Left cardiac atrium (tissue), 4 donors: ENCODE measurements at regions not wholly inside any gene's neighbourhood (a gene's known extent, or its start where the extent isn't known, plus 50 kb on each side); places are given as distances from the start of the nearest gene placed in this dataset.
A peak's percentile ranks its signal among the peaks of the same experiment; 100 is the strongest.
"Not testable (repeated sequence)": the region's sequence is repeated elsewhere in the genome, so short reads cannot be mapped to it uniquely, and the experiment has no call there.

ENCODE experiments used
- ATAC-seq, 2 donors: fragments of 200-7000 bp; cut with Tn5 transposase; one replicate each; pipeline ENCODE4 v1.9.1; 2020; ENCODE audit warnings: mild to moderate bottlenecking in 2 of 2, moderate library complexity in 2 of 2
- DNase-seq: peaks from one replicate; pipeline ENCODE4 v3.0.0-alpha.2; 2020
- intact Hi-C, 2 donors: fragments of 100-400 bp; cut with DNase I; formaldehyde crosslinking; loops; one replicate each; pipeline versions ENCODE4 v1.14.1 to v1.15.1; 2022 to 2023
- donor health status: DM: no; HTN: yes; CAD: no.
- donor health status: DM: no; HTN: yes; CAD: no; lungs with severe emphysema.
- donor health status: DM: yes; HTN: yes; CAD: no.
- donor health status: Dilated cardiomyopathy.

DNA sequence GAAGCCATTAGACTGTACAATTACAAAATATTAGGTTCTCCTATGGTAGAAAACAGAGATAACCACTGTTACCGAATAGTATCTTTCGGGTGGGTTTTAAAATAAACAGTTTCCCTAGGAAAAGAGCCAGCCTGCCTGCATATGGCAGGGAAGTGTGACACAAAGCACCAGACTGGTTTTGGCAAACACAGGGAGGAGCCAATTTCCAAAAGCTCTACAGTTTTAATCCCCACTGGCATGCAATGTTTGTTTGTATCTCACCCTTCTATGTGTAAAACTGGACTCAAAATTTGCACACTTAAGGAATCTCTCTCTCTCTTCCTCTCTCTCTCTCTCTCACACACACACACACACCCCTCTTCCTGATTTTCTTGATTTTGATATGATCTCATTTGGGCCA, 261.7 kb downstream of the ETV1 start:
- intact Hi-C loops, result no loop called here
- ATAC-seq (no peak), DNase-seq (no peak)

DNA sequence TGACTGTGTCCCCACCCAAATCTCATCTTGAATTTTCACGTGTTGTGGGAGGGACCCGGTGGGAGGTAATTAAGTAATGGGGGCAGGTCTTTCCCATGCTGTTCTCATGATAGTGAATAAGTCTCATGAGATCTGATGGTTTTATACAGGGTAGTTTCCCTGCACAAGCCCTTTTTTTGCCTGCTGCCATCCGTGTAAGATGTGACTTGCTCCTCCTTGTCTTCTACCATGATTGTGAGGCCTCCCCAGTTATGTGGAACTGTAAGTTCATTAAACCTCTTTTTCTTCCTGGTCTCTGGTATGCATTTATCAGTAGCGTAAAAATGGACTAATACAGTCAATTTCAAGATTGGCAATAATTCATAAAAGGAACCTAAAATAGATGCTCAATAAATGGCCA, 261.0 kb downstream of the ETV1 start:
- intact Hi-C loops, ATAC-seq, DNase-seq: not testable (repeated sequence)

DNA sequence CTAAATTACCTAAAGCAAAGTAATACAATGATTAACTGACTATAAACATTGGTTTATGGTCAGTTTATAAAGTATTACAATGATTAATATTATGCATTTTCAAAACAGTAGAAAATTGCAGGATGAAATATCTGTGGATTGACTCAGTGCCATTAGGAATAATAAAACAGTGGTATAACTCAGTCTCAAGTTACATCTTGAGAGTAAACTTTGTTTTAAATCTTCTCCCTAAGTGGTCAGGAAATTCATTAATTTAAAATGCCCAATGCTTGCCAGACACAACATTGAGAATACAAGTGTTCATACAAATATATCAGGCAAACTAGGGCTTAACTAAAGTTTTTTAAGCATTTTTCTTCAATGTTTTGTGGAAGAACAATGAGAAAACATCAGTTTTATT, 257.8 kb downstream of the ETV1 start:
- intact Hi-C loops, result no loop called here
- ATAC-seq (no peak), DNase-seq (no peak)

DNA sequence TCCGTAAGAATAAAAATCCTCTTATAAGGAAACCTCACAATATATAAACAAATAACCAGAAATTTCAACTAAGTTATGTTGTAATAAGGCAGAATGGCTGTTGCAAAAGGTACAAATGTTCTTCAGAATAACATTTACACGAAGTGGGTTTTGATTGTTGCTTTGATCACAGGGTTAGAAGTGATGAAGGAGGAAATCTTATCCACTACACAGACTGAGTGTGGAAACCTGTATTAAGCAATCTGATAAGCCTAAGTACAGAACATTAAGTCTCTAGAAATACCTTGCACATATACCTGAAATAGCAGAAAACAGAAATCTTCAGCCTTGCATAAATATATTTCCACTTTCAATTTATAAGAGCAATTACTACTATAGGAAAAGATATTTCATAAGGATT, 251.9 kb downstream of the ETV1 start:
- intact Hi-C loops, result no loop called here
- no peak for DNase-seq
- ATAC-seq, result no peak

DNA sequence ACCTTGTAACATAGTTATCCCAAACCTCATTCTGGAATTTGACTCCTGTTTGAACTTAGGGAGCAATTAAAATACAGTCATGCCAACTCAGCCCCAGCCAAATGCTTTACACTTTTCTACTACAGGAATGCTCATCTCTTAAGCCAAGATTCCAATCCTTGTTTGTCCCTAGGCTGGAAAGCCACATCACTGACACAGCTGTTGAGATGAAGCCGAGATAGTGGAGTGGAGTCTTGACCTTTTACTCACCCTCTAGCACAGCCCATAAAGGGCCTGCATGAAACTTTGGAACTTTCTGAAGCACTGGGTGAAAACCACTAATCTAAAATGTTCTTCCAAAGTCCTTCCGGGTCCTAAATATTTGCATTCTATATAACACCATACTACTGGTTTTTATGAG, 247.3 kb downstream of the ETV1 start:
- intact Hi-C loops, result loop anchor here in 1 of 2 donors (5.0 kb wide), 1 partner anchor 215 kb away; no protein-coding TSS in a partner anchor
- ATAC-seq (peak; percentile 59 to 88), DNase-seq (no peak)

DNA sequence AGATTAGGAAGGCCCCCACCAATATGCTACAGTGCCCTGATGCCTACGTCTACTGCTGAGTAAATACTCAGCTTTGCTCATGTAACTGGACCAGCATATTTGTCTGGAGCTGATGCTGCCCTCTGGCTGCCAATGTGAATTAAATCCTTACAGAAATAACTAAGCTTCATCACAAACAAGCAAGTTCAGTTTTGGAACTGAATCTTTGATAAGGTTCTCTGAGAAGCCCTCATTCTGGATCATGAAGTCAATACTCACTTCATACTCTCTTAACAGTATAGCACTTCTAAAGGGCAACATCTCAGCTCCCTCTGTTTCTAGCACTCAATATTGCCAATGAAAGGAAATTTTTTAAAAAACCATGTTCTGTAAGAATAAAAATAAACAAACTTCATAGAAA, 246.7 kb downstream of the ETV1 start:
- ATAC-seq, result peak; percentile 74 to 80
- DNase-seq, result peak; percentile 22
- intact Hi-C loops, result loop anchor here in 1 of 2 donors (5.0 kb wide), 1 partner anchor 216 kb away; no protein-coding TSS in a partner anchor

DNA sequence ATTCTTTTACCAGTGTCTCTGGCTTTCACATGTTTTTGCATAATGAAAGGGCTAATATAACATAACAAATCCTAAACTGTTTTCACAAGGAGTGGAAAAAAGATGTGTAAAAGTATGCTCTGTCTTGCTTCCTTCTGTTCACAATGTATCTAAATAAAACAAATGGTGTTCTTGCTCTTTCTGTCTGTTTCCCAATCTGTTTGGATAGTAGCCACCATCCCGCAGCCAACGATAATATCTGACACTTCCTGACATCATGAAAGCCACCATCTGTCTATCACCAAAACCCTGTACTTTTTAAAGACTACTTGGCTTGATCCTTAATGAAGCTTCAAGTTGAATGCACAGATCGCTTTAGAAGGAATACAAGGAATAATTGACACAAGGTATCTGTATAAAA, 246.2 kb downstream of the ETV1 start:
- no peak for DNase-seq
- intact Hi-C loops, result loop anchor here in 1 of 2 donors (5.0 kb wide), 1 partner anchor 216 kb away; no protein-coding TSS in a partner anchor
- peak in 1 of 2 donors; percentile 53 for ATAC-seq

DNA sequence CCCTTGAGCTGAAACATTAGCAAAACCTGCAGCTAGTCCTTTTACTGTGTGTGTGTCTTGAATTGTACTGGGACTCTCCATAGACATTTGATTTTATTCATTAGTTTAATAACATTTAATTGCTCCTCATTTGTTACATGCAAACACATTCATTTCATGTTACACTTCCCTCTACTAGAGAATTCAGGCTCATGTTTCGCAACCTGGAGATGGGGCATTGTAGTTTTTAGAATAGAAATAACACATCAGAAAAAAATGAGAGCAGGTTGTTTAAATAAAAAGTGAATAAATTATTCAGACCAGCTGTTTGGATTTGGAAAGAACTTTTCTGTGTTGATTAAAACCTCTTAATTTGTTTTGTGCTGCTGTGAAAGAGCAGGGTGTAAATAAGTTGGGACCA, 243.9 kb downstream of the ETV1 start:
- ATAC-seq, result no peak
- intact Hi-C loops, result no loop called here
- DNase-seq, result no peak

DNA sequence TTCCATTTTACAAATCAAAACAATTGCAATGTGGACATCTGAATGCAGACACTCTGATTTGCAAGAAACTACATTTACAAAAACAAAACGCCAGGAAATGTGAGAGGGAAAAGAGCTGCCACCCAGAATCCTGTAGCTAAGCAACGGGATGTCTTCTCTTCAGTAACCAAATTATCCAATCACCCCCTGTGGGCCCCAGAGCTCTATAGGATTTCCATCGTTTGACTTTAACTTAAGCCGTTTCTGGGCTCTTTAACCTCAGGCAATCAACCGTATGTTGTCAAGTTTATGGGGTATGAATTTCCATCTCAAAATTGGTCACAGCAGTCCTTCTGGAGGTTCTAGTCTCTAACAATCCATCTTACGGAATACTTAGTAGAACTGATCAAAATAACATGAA, 240.5 kb downstream of the ETV1 start:
- no peak for DNase-seq
- no peak for ATAC-seq
- intact Hi-C loops, result no loop called here

DNA sequence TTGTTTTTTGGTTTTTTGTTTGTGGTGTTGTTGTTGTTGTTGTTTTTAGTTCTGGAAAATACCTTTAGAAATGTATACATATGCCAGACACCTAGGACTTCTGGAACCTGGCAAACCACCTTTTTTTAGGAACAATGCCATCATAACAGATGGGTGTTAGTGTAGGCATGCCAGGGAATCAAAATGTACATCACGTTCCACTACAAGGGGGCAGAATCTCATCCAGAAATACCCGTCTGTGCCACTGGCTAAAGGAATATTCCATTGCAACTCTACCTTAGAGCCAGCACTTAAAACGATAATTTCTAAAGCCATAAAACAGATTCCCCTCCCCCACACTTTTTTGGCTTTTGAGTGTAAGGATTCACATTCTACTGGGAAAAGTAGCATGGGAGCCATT, 239.8 kb downstream of the ETV1 start:
- DNase-seq, result no peak
- no peak for ATAC-seq
- intact Hi-C loops, result no loop called here

DNA sequence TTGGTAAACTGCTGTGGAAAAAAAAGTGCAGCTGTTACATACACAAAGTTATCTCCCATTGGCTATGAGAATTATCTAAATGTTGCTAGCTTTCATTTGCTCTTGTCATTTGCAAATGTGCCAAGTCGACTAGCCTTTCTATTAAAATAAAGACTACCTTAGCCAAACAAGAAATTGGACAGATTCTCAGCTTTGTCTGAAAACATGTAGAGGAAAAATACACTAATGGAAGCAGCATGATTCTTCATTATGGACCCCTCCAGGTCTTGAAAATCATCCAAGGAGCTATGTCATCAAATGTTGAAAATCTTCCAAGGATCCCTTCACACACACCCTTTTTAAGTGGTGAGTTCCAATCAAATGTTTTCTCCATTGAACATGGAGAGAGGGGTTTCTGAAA, 237.7 kb downstream of the ETV1 start:
- intact Hi-C loops, result no loop called here
- DNase-seq (no peak), ATAC-seq (no peak)

DNA sequence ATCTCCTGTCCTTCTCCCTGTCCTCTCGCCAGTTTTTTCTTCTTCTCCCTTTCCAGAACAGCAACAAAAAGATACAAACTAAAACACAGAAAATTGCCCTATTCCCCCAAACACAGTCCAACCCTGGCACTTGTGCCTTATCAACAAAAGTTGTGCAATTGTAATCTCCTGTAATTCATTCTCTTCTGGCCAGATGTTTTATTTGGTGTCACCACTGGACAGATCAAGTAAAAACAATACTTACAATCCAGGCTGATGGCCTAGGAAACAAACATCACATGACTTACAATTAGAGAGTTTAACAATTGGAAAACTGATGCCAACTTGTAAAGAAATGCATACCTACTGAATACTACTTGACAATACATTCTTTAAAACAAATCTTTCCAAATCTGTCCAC, 231.6 kb downstream of the ETV1 start:
- no peak for DNase-seq
- ATAC-seq, result no peak
- intact Hi-C loops, result no loop called here

DNA sequence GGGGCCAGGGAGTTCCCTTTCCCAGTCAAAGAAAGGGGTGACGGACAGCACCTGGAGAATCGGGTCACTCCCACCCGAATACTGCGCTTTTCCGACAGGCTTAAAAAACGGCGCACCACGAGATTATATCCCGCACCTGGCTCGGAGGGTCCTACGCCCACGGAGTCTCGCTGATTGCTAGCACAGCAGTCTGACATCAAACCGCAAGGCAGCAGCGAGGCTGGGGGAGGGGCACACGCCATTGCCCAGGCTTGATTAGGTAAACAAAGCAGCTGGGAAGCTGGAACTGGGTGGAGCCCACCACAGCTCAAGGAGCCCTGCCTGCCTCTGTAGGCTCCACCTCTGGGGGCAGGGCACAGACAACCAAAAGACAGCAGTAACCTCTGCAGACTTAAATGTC, 223.6 kb downstream of the ETV1 start:
- intact Hi-C loops, ATAC-seq, DNase-seq: not testable (repeated sequence)

DNA sequence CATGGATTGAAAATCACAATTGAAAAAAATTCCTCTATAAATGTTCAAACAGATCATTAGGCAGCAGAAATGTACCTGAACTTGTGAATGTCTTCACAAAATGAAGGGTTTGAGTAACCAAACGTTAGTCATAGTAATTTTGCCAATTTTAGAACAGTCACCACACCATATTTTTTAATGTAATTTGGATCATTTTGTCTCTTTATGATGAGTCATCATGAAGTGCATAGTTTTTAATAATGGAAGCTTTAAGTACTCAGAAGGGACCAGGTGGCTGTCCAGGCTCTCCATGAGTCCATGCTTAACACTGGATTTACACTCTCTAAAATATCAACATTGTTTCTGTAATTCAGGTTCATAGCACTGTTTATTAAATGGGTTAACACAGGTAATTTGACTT, 219.2 kb downstream of the ETV1 start:
- DNase-seq, result no peak
- intact Hi-C loops, result no loop called here
- no peak for ATAC-seq

DNA sequence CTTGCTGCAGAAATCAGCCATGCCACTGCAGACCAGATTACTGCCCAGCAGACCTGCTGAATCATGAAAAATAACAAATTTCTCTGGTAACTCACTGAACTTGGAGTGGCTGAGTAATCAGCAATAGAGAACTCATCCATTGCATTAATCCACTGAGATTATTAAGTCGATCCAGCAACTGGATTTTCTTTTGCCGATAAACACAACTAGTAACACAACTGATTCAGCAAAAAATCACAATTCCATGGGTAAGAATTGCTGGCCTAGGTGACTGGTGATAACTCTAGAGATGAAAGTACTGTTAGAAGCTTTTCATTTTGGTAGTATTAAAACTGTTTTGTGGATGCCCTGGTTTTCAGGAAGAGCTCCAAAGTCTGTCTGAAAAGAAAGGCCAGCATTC, 214.5 kb downstream of the ETV1 start:
- no peak for ATAC-seq
- no peak for DNase-seq

DNA sequence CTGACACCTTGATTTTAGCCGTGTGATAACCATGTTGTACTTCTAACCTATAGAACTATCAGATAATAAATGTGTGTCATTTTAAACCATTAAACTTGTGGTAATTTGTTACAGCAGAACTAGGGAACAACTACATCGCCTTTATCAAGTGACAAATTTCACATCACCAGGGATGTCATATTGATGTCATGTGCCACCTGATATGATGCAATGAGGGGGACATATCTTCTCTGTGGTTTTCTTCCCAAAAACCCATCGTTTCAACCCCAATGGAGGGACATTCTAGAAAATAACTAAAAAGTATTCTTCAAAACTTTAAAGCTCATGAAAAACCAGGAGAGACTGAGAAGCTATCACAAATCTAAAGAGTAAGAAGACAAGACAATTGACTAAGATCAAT, 212.2 kb downstream of the ETV1 start:
- no peak for DNase-seq
- intact Hi-C loops, result no loop called here
- ATAC-seq, result no peak

More for the DNA sequence above, 214.5 kb downstream of the ETV1 start:
- intact Hi-C loops, result no loop called here

DNA sequence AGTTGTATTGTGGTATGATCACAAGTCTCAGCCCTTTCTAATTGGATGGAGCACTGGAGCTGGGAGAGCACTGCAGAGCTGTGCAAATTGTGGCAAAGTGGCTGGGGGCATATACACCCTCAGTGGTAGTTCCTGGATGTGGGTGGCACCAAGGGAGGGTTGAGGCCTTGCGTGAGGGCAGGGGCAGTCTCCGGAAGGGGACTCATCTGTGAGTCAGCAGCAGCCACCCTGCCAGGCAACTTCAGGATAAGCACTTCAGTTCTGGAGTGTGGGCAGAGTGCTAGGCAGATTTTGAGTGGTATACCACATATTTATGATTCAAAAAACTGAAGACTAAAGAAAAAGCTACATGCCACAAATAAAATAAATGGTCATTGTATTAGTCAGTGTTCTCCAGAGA, 210.5 kb downstream of the ETV1 start:
- intact Hi-C loops, result no loop called here
- no peak for DNase-seq
- no peak for ATAC-seq

DNA sequence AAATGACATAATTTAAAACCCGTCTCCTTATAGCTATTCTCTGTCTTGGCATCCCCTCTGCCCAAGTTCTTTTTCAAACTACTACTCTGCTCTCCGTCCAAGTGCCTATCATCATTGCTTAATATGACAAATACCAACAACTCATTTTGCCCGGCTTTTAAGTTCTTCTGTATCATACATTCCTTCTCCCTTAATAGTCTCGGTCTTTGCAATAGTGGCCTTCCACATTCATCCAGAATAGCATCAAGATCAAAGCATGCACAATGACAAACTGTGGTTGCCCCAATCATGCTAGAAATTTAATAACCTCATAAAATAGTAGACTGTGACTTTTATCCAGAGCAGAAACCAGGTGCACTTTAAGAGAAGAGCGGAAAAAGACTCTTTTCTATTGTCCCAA, 198.9 kb downstream of the ETV1 start:
- intact Hi-C loops, result no loop called here
- no peak for ATAC-seq
- DNase-seq, result no peak

DNA sequence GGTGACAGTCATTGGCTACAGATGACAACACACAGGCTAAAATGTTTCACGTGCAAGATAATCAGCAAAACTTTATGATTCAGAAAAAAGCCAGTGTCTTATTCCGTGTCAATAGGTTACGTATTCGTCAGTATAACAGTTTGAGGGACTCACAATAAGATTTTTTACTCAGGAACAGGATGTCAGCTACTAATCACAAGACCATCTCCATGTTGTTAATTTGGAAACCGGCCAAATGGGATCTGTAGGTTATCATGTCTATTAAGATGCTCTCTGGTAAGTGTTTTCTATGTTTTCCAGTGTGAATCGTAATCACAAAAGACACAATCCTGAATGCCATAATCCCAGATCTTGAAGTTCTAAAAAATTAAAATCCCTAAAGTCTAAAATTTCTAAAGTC, 197.3 kb downstream of the ETV1 start:
- intact Hi-C loops, result no loop called here
- ATAC-seq (no peak), DNase-seq (no peak)

DNA sequence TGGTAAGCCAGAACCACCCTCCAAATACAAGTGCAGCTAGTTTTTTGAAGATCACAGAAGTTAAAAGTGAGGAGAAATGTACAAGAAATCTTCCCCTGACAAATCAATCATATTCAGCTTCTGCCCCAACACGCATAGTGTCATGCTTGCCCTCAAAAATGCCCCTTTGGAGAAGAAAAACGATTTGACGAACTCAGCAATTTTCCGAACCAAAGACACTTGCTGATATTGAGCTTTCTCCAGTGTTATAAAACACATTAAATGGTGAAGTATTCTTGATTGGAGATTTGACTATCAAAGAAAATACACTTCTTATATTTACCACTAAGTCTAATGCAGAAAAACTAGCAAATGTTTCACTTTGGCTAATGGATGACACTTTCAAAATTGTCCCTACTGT, 195.5 kb downstream of the ETV1 start:
- ATAC-seq (no peak), DNase-seq (no peak)
- intact Hi-C loops, result no loop called here

DNA sequence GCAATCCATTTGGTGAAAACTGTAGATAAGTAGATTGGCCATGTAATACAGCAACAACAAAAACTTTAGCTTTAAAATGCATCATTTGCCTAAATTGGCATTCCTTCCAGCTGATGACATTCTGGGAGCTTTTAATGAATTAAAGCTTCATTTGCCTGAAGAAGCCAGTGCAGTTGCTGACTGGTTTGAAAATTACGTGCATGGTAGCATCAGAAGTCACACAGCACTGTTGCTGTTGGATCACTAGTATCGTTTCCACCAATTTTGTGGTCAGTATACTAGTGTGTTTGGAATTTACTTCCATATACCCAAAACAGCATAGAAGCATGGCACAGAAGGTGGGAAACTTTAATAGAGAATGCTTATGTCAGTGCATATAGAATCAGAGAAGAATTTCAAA, 194.9 kb downstream of the ETV1 start:
- intact Hi-C loops, result no loop called here
- ATAC-seq (no peak), DNase-seq (no peak)

DNA sequence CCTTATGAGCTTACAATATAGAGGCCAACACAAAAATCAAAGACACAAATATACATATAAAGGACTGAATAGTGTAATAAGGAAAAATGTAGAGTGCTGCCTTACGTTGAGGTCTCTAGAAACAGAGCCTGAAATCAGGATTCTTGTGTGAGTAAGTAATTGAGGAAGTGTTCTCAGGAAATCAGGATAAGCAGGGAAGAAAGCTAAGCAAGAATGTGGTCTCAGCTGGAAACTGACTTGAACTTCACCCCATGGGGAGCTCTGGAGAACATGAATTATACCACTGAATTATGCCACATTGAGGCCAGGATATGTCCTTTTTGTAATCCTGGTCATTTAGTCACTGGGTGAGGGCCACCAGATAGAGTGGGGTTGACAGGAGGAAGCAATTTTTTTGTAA, 191.9 kb downstream of the ETV1 start:
- ATAC-seq (no peak), DNase-seq (no peak)
- intact Hi-C loops, result no loop called here
